K562 (cell line): ENCODE measurements at regions not wholly inside any gene's neighbourhood (a gene's known extent, or its start where the extent isn't known, plus 50 kb on each side); places are given as distances from the start of the nearest gene placed in this dataset.
A peak's percentile ranks its signal among the peaks of the same experiment; 100 is the strongest.
"Not testable (repeated sequence)": the region's sequence is repeated elsewhere in the genome, so short reads cannot be mapped to it uniquely, and the experiment has no call there.

Source experiments
- ATAC-seq: fragments of 200-7000 bp; cut with Tn5 transposase; 3 replicates; pipeline ENCODE4 v1.9.1; 2020; ENCODE audit warnings: moderate library complexity
- BruUV-seq: library from RNA; stranded (reverse); fragments of 400-500 nt; replicated peaks from 2 replicates; lab custom pipeline; 2021; lab: Mats Ljungman, UMichigan
- CTCF ChIA-PET: fragments of 300-600 bp; formaldehyde crosslinking; extraction: SDS; loops from one replicate; lab custom pipeline; 2021; ENCODE audit warnings: low intra/inter-chr PET ratio; lab: Yijun Ruan, JAX
- POLR2A ChIA-PET: fragments of 300-600, 350-650 bp; sonication (Branson Sonifier 250); formaldehyde crosslinking; extraction: SDS; loops from one replicate; lab custom pipeline; 2021; ENCODE audit warnings: antibody characterized with exemption, inconsistent platforms; lab: Yijun Ruan, JAX
- DNase-seq, 4 experiments: peaks; one replicate each; pipeline versions ENCODE4 v3.0.0 to v3.0.0-alpha.2; 2011 to 2018; ENCODE audit warnings: low spot score in 3 of 4, mixed read lengths in 3 of 4; ENCODE audit errors: extremely low read depth in 1 of 4
- FAIRE-seq: peaks from 2 replicates; lab custom pipeline; 2011; peaks lifted over from hg19 to GRCh38; lab: Jason Lieb, UNC
- H2AFZ ChIP-seq: 2 replicates; pipeline ENCODE4 v1.6.0; 2011; ENCODE audit warnings: low read depth, low read length, control low read depth, inconsistent platforms
- H3K27ac ChIP-seq: fragments of 200-600 bp; 3 replicates; pipeline ENCODE4 v1.8.0; 2011; ENCODE audit warnings: low read depth, mild to moderate bottlenecking, control low read depth, inconsistent platforms, low read length, moderate library complexity, mixed read lengths; ENCODE audit errors: extremely low read depth
- H3K27me3 ChIP-seq, 2 experiments: fragments of 300-600 bp in 1 of 2; 2 replicates in 1 of 2; 3 replicates in 1 of 2; pipeline versions ENCODE4 v1.6.0 to v1.8.0; 2011; ENCODE audit warnings: inconsistent platforms in 2 of 2, low read length in 2 of 2, mild to moderate bottlenecking in 1 of 2, mixed read lengths in 1 of 2, moderate library complexity in 1 of 2; ENCODE audit not compliant: control insufficient read depth in 2 of 2, insufficient read depth in 2 of 2
- H3K36me3 ChIP-seq: fragments of 300-600 bp; 3 replicates; pipeline ENCODE4 v1.8.0; 2011; ENCODE audit warnings: mild to moderate bottlenecking, low read length, inconsistent platforms; ENCODE audit not compliant: control insufficient read depth, insufficient read depth
- H3K4me1 ChIP-seq, 2 experiments: fragments of 200-600 bp in 1 of 2; replicated peaks in 1 of 2; 2 replicates in 1 of 2; 3 replicates in 1 of 2; pipeline versions ENCODE4 v1.5.1 to v1.8.0; 2011; ENCODE audit warnings: inconsistent platforms in 2 of 2, low read length in 2 of 2, mild to moderate bottlenecking in 1 of 2, mixed read lengths in 1 of 2, moderate library complexity in 1 of 2; ENCODE audit not compliant: control insufficient read depth in 2 of 2, insufficient read depth in 2 of 2
- H3K4me2 ChIP-seq: 2 replicates; pipeline ENCODE4 v1.6.1; 2011; ENCODE audit warnings: low read length, control low read depth, inconsistent platforms, mixed read lengths; ENCODE audit not compliant: insufficient read depth
- H3K4me3 ChIP-seq: fragments of 200-600 bp; sonication (generic), shearing (Covaris generic); 2 replicates; pipeline ENCODE4 v1.5.1; 2016; ENCODE audit warnings: control low read depth, inconsistent platforms
- H3K79me2 ChIP-seq: fragments of 200-600 bp; 3 replicates; pipeline ENCODE4 v1.8.0; 2011; ENCODE audit warnings: low read length, inconsistent platforms; ENCODE audit not compliant: control insufficient read depth, insufficient read depth
- H3K9ac ChIP-seq, 2 experiments: 2 replicates each; pipeline versions ENCODE4 v1.6.0 to v1.6.1; 2011; ENCODE audit warnings: low read depth in 2 of 2, low read length in 2 of 2, control low read depth in 1 of 2, inconsistent platforms in 1 of 2, mild to moderate bottlenecking in 1 of 2, mixed read lengths in 1 of 2; ENCODE audit not compliant: insufficient read depth in 1 of 2
- H3K9me1 ChIP-seq: one replicate; pipeline ENCODE4 v1.6.0; 2011; ENCODE audit warnings: inconsistent platforms, mild to moderate bottlenecking, low read length, moderate library complexity; ENCODE audit not compliant: control insufficient read depth, insufficient read depth
- H3K9me3 ChIP-seq: replicated peaks from 2 replicates; pipeline ENCODE4 v1.5.1; 2011; ENCODE audit warnings: low read depth, low read length, inconsistent platforms; ENCODE audit not compliant: control insufficient read depth, insufficient read depth
- H4K20me1 ChIP-seq: replicated peaks from 2 replicates; pipeline ENCODE4 v1.6.1; 2011; ENCODE audit warnings: low read length, inconsistent platforms, mixed read lengths; ENCODE audit not compliant: control insufficient read depth, insufficient read depth
- FOXK1 ChIP-seq: sonication (generic); formaldehyde crosslinking; IDR thresholded peaks from 2 replicates; pipeline ENCODE4 v1.8.0; 2022; ENCODE audit warnings: missing genetic modification reagents, mild to moderate bottlenecking, borderline replicate concordance
- NEUROD1 ChIP-seq: fragments of 150-350 bp; IDR thresholded peaks from 2 replicates; pipeline ENCODE4 v1.6.1; 2014; ENCODE audit warnings: borderline replicate concordance, low read length, low read depth; ENCODE audit not compliant: partially characterized antibody
- RAD21 ChIP-seq, 2 experiments: fragments of 250-450 bp in 1 of 2; fragments of 450-650 bp in 1 of 2; sonication (Bioruptor Pico) in 1 of 2; formaldehyde crosslinking in 1 of 2; IDR thresholded peaks in 1 of 2; conservative IDR thresholded peaks in 1 of 2; 2 replicates each; pipeline versions ENCODE4 v1.4.0 to v1.8.0; 2020 to 2022; ENCODE audit warnings: mild to moderate bottlenecking in 2 of 2, moderate library complexity in 1 of 2
- ZFP1 ChIP-seq: fragments of 450-650 bp; formaldehyde crosslinking; IDR thresholded peaks from 2 replicates; pipeline ENCODE4 v1.4.0; 2020; ENCODE audit warnings: mild to moderate bottlenecking, mixed read lengths
- WGBS: fragments of 100-300 bp; shearing (Covaris generic); methylation state at CpG from one replicate; pipeline ENCODE4 v1.1.6; 2016; ENCODE audit warnings: low coverage, mixed read lengths; ENCODE audit not compliant: insufficient coverage; ENCODE audit errors: missing lambda C conversion rate; 5-methylcytosine and 5-hydroxymethylcytosine counted together
- in situ Hi-C: fragments of 300-500 bp; cut with MboI; formaldehyde crosslinking; loops from 4 replicates; pipeline ENCODE4 v1.15.0; 2018; ENCODE audit warnings: inconsistent platforms, mixed read lengths
- intact Hi-C: fragments of 100-400 bp; cut with micrococcal nuclease; formaldehyde crosslinking; loops from 2 replicates; pipeline ENCODE4 v1.14.2; 2022

DNA sequence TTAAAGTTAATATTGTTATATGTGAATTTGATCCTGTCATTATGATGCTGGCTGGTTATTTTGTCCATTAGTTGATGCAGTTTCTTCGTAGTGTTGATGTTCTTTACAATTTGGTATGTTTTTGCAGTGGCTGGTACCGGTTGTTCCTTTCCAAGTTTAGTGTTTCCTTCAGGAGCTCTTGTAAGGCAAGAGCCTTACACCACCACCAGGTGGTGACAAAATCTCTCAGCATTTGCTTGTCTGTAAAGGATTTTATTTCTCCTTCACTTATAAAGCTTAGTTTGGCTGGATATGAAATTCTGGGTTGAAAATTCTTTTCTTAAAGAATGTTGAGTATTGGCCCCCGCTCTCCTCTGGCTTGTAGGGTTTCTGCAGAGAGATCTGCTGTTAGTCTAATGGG is 86.4 kb upstream of the UNC13C start:
- H3K27me3 ChIP-seq, H2AFZ ChIP-seq, intact Hi-C loops, POLR2A ChIA-PET, ATAC-seq, H3K4me3 ChIP-seq, FAIRE-seq, H3K27ac ChIP-seq, H4K20me1 ChIP-seq, DNase-seq, in situ Hi-C loops, H3K9me3 ChIP-seq, H3K36me3 ChIP-seq, BruUV-seq, H3K79me2 ChIP-seq, H3K9ac ChIP-seq, H3K9me1 ChIP-seq, H3K4me1 ChIP-seq, H3K4me2 ChIP-seq: not testable (repeated sequence)
- CTCF ChIA-PET: interaction anchor here (0.6 kb wide), 2 partner anchors 11 to 1215 kb away, joined by 3 read pairs; no protein-coding TSS in a partner anchor
- 0% methylated on average over 3 of the region's 3 CpGs for WGBS
- peak in 1 of 2 experiments; percentile 20; a peak in 1 of 4 replicates for TF ChIP-seq RAD21 (CRISPR knock-in tag; conservative IDR thresholded peaks at IDR 0.05 in 1 of 2, IDR thresholded peaks at IDR 0.05 in 1 of 2)

DNA sequence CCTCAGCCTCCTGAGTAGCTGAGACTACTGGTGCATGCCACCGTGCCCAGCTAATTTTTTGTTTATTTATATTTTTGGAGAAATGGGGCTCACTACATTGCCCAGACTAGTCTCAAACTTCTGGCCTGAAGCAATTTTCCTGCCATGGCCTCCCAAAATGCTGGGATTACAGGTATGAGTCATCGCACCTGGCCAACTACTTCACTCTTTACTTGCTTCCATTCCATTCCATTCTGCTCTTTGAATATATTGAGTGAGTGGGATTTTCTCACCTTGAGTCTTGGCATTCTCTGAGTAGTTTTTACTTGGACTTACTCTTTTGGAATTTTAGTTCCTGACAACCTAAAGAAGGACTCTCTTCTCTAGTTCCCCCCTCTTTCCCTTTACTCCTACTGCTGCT is 93.8 kb upstream of the UNC13C start:
- H3K9me3 ChIP-seq: no peaks in the 10 kb centered on the region
- no peaks in the 10 kb centered on the region for H4K20me1 ChIP-seq
- no peak for ATAC-seq
- POLR2A ChIA-PET: no interaction called here
- no peak overlapping the region for H3K4me3 ChIP-seq
- no peaks in the 10 kb centered on the region for H3K4me1 ChIP-seq
- H3K27ac ChIP-seq: no peak overlapping the region
- no peaks in the 10 kb centered on the region for H3K9me1 ChIP-seq
- CTCF ChIA-PET: no interaction called here
- FAIRE-seq: no peak
- no peaks in the 10 kb centered on the region for H3K36me3 ChIP-seq
- no peak for DNase-seq
- WGBS: 0% methylated on average over 2 of the region's 2 CpGs
- intact Hi-C loops (no loop called here), in situ Hi-C loops (no loop called here)
- no peaks in the 10 kb centered on the region for H3K79me2 ChIP-seq
- H3K9ac ChIP-seq: no peak overlapping the region
- TF ChIP-seq NEUROD1 (no peak), FOXK1 (no peak), ZFP1 (CRISPR knock-in tag) (no peak)
- no TSS peak for BruUV-seq
- H3K27me3 ChIP-seq: no peaks in the 10 kb centered on the region
- no peak overlapping the region for H2AFZ ChIP-seq
- no peak overlapping the region for H3K4me2 ChIP-seq
